ENCODE measurements at regions not wholly inside any gene's neighbourhood (a gene's known extent, or its start where the extent isn't known, plus 50 kb on each side); places are given as distances from the start of the nearest gene placed in this dataset.

- Mint-ChIP-seq H3K4me3 (no peak overlapping the region), H3K4me1 (no peaks in the 10 kb centered on the region), H3K27me3 (no peaks in the 10 kb centered on the region), H3K9me3 (peaks cover 4% of the 10 kb centered on the region), H3K36me3 (no peaks in the 10 kb centered on the region), H3K27ac (no peak overlapping the region)
- ATAC-seq: no peak
These were observed 151.6 kb upstream of the MAP1B start for GRCh38 chr5:71955723-71956122.

GRCh38 chr5:71957292-71957898 is 149.9 kb upstream of the MAP1B start:
- H3K9me3 Mint-ChIP-seq: no peaks in the 10 kb centered on the region
- no peak for ATAC-seq
- no peak overlapping the region for H3K4me3 Mint-ChIP-seq
- H3K27ac Mint-ChIP-seq: no peak overlapping the region
- no peaks in the 10 kb centered on the region for H3K4me1 Mint-ChIP-seq
- H3K36me3 Mint-ChIP-seq: no peaks in the 10 kb centered on the region
- H3K27me3 Mint-ChIP-seq: no peaks in the 10 kb centered on the region

- ATAC-seq: no peak
- Mint-ChIP-seq H3K27me3 (no peaks in the 10 kb centered on the region), H3K4me1 (no peaks in the 10 kb centered on the region), H3K9me3 (no peaks in the 10 kb centered on the region), H3K27ac (no peak overlapping the region), H3K4me3 (no peak overlapping the region), H3K36me3 (no peaks in the 10 kb centered on the region)
These were observed 147.1 kb upstream of the MAP1B start for GRCh38 chr5:71960195-71960594.

GRCh38 chr5:71961786-71962185 is 145.5 kb upstream of the MAP1B start:
- no peaks in the 10 kb centered on the region for H3K4me1 Mint-ChIP-seq
- H3K9me3 Mint-ChIP-seq: no peaks in the 10 kb centered on the region
- H3K36me3 Mint-ChIP-seq: no peaks in the 10 kb centered on the region
- H3K27ac Mint-ChIP-seq: no peak overlapping the region
- no peak overlapping the region for H3K4me3 Mint-ChIP-seq
- H3K27me3 Mint-ChIP-seq: no peaks in the 10 kb centered on the region
- no peak for ATAC-seq

GRCh38 chr5:71969460-71969859 is 137.8 kb upstream of the MAP1B start:
- no peaks in the 10 kb centered on the region for H3K36me3 Mint-ChIP-seq
- no peaks in the 10 kb centered on the region for H3K27me3 Mint-ChIP-seq
- no peak overlapping the region for H3K27ac Mint-ChIP-seq
- no peaks in the 10 kb centered on the region for H3K4me1 Mint-ChIP-seq
- no peak overlapping the region for H3K4me3 Mint-ChIP-seq
- ATAC-seq: no peak
- no peaks in the 10 kb centered on the region for H3K9me3 Mint-ChIP-seq

GRCh38 chr5:71971862-71972261 is 135.4 kb upstream of the MAP1B start:
- Mint-ChIP-seq H3K36me3 (no peaks in the 10 kb centered on the region), H3K4me3 (no peak overlapping the region), H3K9me3 (no peaks in the 10 kb centered on the region), H3K4me1 (no peaks in the 10 kb centered on the region), H3K27me3 (no peaks in the 10 kb centered on the region), H3K27ac (no peak overlapping the region)
- no peak for ATAC-seq

- Mint-ChIP-seq H3K9me3 (no peaks in the 10 kb centered on the region), H3K4me3 (no peak overlapping the region), H3K4me1 (no peaks in the 10 kb centered on the region), H3K27ac (no peak overlapping the region), H3K27me3 (no peaks in the 10 kb centered on the region), H3K36me3 (no peaks in the 10 kb centered on the region)
- no peak for ATAC-seq
These were observed 134.3 kb upstream of the MAP1B start for GRCh38 chr5:71972777-71973473.

GRCh38 chr5:71973563-71973962 is 133.7 kb upstream of the MAP1B start:
- Mint-ChIP-seq H3K27ac (no peak overlapping the region), H3K9me3 (no peaks in the 10 kb centered on the region), H3K27me3 (no peaks in the 10 kb centered on the region), H3K36me3 (no peaks in the 10 kb centered on the region), H3K4me1 (no peaks in the 10 kb centered on the region), H3K4me3 (no peak overlapping the region)
- ATAC-seq: no peak

- no peak overlapping the region for H3K4me3 Mint-ChIP-seq
- no peaks in the 10 kb centered on the region for H3K9me3 Mint-ChIP-seq
- no peak for ATAC-seq
- H3K36me3 Mint-ChIP-seq: no peaks in the 10 kb centered on the region
- no peak overlapping the region for H3K27ac Mint-ChIP-seq
- no peaks in the 10 kb centered on the region for H3K4me1 Mint-ChIP-seq
- H3K27me3 Mint-ChIP-seq: no peaks in the 10 kb centered on the region
These were observed 133.1 kb upstream of the MAP1B start for GRCh38 chr5:71974165-71974564.

- Mint-ChIP-seq H3K9me3 (no peaks in the 10 kb centered on the region), H3K4me3 (no peak overlapping the region), H3K4me1 (no peaks in the 10 kb centered on the region), H3K27me3 (no peaks in the 10 kb centered on the region), H3K36me3 (no peaks in the 10 kb centered on the region), H3K27ac (no peak overlapping the region)
- no peak for ATAC-seq
These were observed 132.7 kb upstream of the MAP1B start for GRCh38 chr5:71974622-71975021.

- no peaks in the 10 kb centered on the region for H3K9me3 Mint-ChIP-seq
- no peak for ATAC-seq
- no peaks in the 10 kb centered on the region for H3K27me3 Mint-ChIP-seq
- H3K4me1 Mint-ChIP-seq: no peaks in the 10 kb centered on the region
- no peak overlapping the region for H3K4me3 Mint-ChIP-seq
- no peak overlapping the region for H3K27ac Mint-ChIP-seq
- H3K36me3 Mint-ChIP-seq: no peaks in the 10 kb centered on the region
These were observed 130.8 kb upstream of the MAP1B start for GRCh38 chr5:71976449-71976848.

GRCh38 chr5:71977311-71977710 is 130.0 kb upstream of the MAP1B start:
- Mint-ChIP-seq H3K27me3 (no peaks in the 10 kb centered on the region), H3K9me3 (peaks cover 2% of the 10 kb centered on the region), H3K4me3 (no peak overlapping the region), H3K36me3 (no peaks in the 10 kb centered on the region), H3K27ac (no peak overlapping the region), H3K4me1 (no peaks in the 10 kb centered on the region)
- no peak for ATAC-seq

- H3K9me3 Mint-ChIP-seq: peaks cover 10% of the 10 kb centered on the region
- H3K36me3 Mint-ChIP-seq: no peaks in the 10 kb centered on the region
- no peak overlapping the region for H3K27ac Mint-ChIP-seq
- H3K27me3 Mint-ChIP-seq: no peaks in the 10 kb centered on the region
- no peak for ATAC-seq
- H3K4me3 Mint-ChIP-seq: no peak overlapping the region
- no peaks in the 10 kb centered on the region for H3K4me1 Mint-ChIP-seq
These were observed 129.1 kb upstream of the MAP1B start for GRCh38 chr5:71978216-71978615.

GRCh38 chr5:71982717-71983395 is 124.4 kb upstream of the MAP1B start:
- Mint-ChIP-seq H3K27me3 (no peaks in the 10 kb centered on the region), H3K36me3 (no peaks in the 10 kb centered on the region)
- ATAC-seq: no peak

GRCh38 chr5:71986101-71986500 is 121.2 kb upstream of the MAP1B start:
- H3K27ac Mint-ChIP-seq: no peak overlapping the region
- no peak for ATAC-seq
- no peaks in the 10 kb centered on the region for H3K36me3 Mint-ChIP-seq
- H3K4me3 Mint-ChIP-seq: no peak overlapping the region
- H3K4me1 Mint-ChIP-seq: no peaks in the 10 kb centered on the region
- peaks cover 11% of the 10 kb centered on the region for H3K9me3 Mint-ChIP-seq
- H3K27me3 Mint-ChIP-seq: no peaks in the 10 kb centered on the region

More at GRCh38 chr5:71982717-71983395, 124.4 kb upstream of the MAP1B start:
- no peak overlapping the region for H3K4me3 Mint-ChIP-seq
- H3K9me3 Mint-ChIP-seq: peaks cover 11% of the 10 kb centered on the region
- H3K4me1 Mint-ChIP-seq: no peaks in the 10 kb centered on the region
- H3K27ac Mint-ChIP-seq: no peak overlapping the region

GRCh38 chr5:71988808-71989207 is 118.5 kb upstream of the MAP1B start:
- no peak for ATAC-seq
- H3K36me3 Mint-ChIP-seq: no peaks in the 10 kb centered on the region
- H3K9me3 Mint-ChIP-seq: no peaks in the 10 kb centered on the region
- no peak overlapping the region for H3K4me3 Mint-ChIP-seq
- H3K27ac Mint-ChIP-seq: no peak overlapping the region
- no peaks in the 10 kb centered on the region for H3K27me3 Mint-ChIP-seq
- no peaks in the 10 kb centered on the region for H3K4me1 Mint-ChIP-seq
